K562 (cell line): ENCODE measurements at regions not wholly inside any gene's neighbourhood (a gene's known extent, or its start where the extent isn't known, plus 50 kb on each side); places are given as distances from the start of the nearest gene placed in this dataset.

ENCODE experiments used
- ATAC-seq: fragments of 200-7000 bp; cut with Tn5 transposase; 3 replicates; pipeline ENCODE4 v1.9.1; 2020; ENCODE audit warnings: moderate library complexity
- BruUV-seq: library from RNA; stranded (reverse); fragments of 400-500 nt; replicated peaks from 2 replicates; lab custom pipeline; 2021; lab: Mats Ljungman, UMichigan
- CTCF ChIA-PET: fragments of 300-600 bp; formaldehyde crosslinking; extraction: SDS; loops from one replicate; lab custom pipeline; 2021; ENCODE audit warnings: low intra/inter-chr PET ratio; lab: Yijun Ruan, JAX
- POLR2A ChIA-PET: fragments of 300-600, 350-650 bp; sonication (Branson Sonifier 250); formaldehyde crosslinking; extraction: SDS; loops from one replicate; lab custom pipeline; 2021; ENCODE audit warnings: antibody characterized with exemption, inconsistent platforms; lab: Yijun Ruan, JAX
- DNase-seq, 4 experiments: peaks; one replicate each; pipeline versions ENCODE4 v3.0.0 to v3.0.0-alpha.2; 2011 to 2018; ENCODE audit warnings: low spot score in 3 of 4, mixed read lengths in 3 of 4; ENCODE audit errors: extremely low read depth in 1 of 4
- FAIRE-seq: peaks from 2 replicates; lab custom pipeline; 2011; peaks lifted over from hg19 to GRCh38; lab: Jason Lieb, UNC
- H2AFZ ChIP-seq: 2 replicates; pipeline ENCODE4 v1.6.0; 2011; ENCODE audit warnings: low read depth, low read length, control low read depth, inconsistent platforms
- H3K27ac ChIP-seq: fragments of 200-600 bp; 3 replicates; pipeline ENCODE4 v1.8.0; 2011; ENCODE audit warnings: low read depth, mild to moderate bottlenecking, control low read depth, inconsistent platforms, low read length, moderate library complexity, mixed read lengths; ENCODE audit errors: extremely low read depth
- H3K27me3 ChIP-seq, 2 experiments: fragments of 300-600 bp in 1 of 2; 2 replicates in 1 of 2; 3 replicates in 1 of 2; pipeline versions ENCODE4 v1.6.0 to v1.8.0; 2011; ENCODE audit warnings: inconsistent platforms in 2 of 2, low read length in 2 of 2, mild to moderate bottlenecking in 1 of 2, mixed read lengths in 1 of 2, moderate library complexity in 1 of 2; ENCODE audit not compliant: control insufficient read depth in 2 of 2, insufficient read depth in 2 of 2
- H3K36me3 ChIP-seq: fragments of 300-600 bp; 3 replicates; pipeline ENCODE4 v1.8.0; 2011; ENCODE audit warnings: mild to moderate bottlenecking, low read length, inconsistent platforms; ENCODE audit not compliant: control insufficient read depth, insufficient read depth
- H3K4me1 ChIP-seq, 2 experiments: fragments of 200-600 bp in 1 of 2; replicated peaks in 1 of 2; 2 replicates in 1 of 2; 3 replicates in 1 of 2; pipeline versions ENCODE4 v1.5.1 to v1.8.0; 2011; ENCODE audit warnings: inconsistent platforms in 2 of 2, low read length in 2 of 2, mild to moderate bottlenecking in 1 of 2, mixed read lengths in 1 of 2, moderate library complexity in 1 of 2; ENCODE audit not compliant: control insufficient read depth in 2 of 2, insufficient read depth in 2 of 2
- H3K4me2 ChIP-seq: 2 replicates; pipeline ENCODE4 v1.6.1; 2011; ENCODE audit warnings: low read length, control low read depth, inconsistent platforms, mixed read lengths; ENCODE audit not compliant: insufficient read depth
- H3K4me3 ChIP-seq: fragments of 200-600 bp; sonication (generic), shearing (Covaris generic); 2 replicates; pipeline ENCODE4 v1.5.1; 2016; ENCODE audit warnings: control low read depth, inconsistent platforms
- H3K79me2 ChIP-seq: fragments of 200-600 bp; 3 replicates; pipeline ENCODE4 v1.8.0; 2011; ENCODE audit warnings: low read length, inconsistent platforms; ENCODE audit not compliant: control insufficient read depth, insufficient read depth
- H3K9ac ChIP-seq, 2 experiments: 2 replicates each; pipeline versions ENCODE4 v1.6.0 to v1.6.1; 2011; ENCODE audit warnings: low read depth in 2 of 2, low read length in 2 of 2, control low read depth in 1 of 2, inconsistent platforms in 1 of 2, mild to moderate bottlenecking in 1 of 2, mixed read lengths in 1 of 2; ENCODE audit not compliant: insufficient read depth in 1 of 2
- H3K9me1 ChIP-seq: one replicate; pipeline ENCODE4 v1.6.0; 2011; ENCODE audit warnings: inconsistent platforms, mild to moderate bottlenecking, low read length, moderate library complexity; ENCODE audit not compliant: control insufficient read depth, insufficient read depth
- H3K9me3 ChIP-seq: replicated peaks from 2 replicates; pipeline ENCODE4 v1.5.1; 2011; ENCODE audit warnings: low read depth, low read length, inconsistent platforms; ENCODE audit not compliant: control insufficient read depth, insufficient read depth
- H4K20me1 ChIP-seq: replicated peaks from 2 replicates; pipeline ENCODE4 v1.6.1; 2011; ENCODE audit warnings: low read length, inconsistent platforms, mixed read lengths; ENCODE audit not compliant: control insufficient read depth, insufficient read depth
- ATF4 ChIP-seq: fragments of 450-650 bp; formaldehyde crosslinking; IDR thresholded peaks from 2 replicates; pipeline ENCODE4 v1.4.0; 2022; ENCODE audit warnings: mild to moderate bottlenecking, moderate library complexity
- EP300 ChIP-seq: IDR thresholded peaks from 2 replicates; pipeline ENCODE4 v1.6.1; 2012; ENCODE audit warnings: low read length, improper control_type of control experiment
- HDAC6 ChIP-seq: IDR thresholded peaks from 2 replicates; pipeline ENCODE4 v1.6.1; 2012; ENCODE audit warnings: low read depth, mild to moderate bottlenecking, control low read depth, inconsistent platforms, low read length, moderate library complexity
- POLR2AphosphoS5 ChIP-seq: IDR thresholded peaks from 2 replicates; pipeline ENCODE4 v1.6.1; 2011; ENCODE audit warnings: mild to moderate bottlenecking, low read depth, low read length, moderate library complexity; ENCODE audit not compliant: control insufficient read depth, insufficient read depth
- ZBTB33 ChIP-seq: sonication (generic); formaldehyde crosslinking; IDR thresholded peaks from 2 replicates; pipeline ENCODE4 v1.8.1; 2023; ENCODE audit warnings: mild to moderate bottlenecking, missing genetic modification reagents
- WGBS: fragments of 100-300 bp; shearing (Covaris generic); methylation state at CpG from one replicate; pipeline ENCODE4 v1.1.6; 2016; ENCODE audit warnings: low coverage, mixed read lengths; ENCODE audit not compliant: insufficient coverage; ENCODE audit errors: missing lambda C conversion rate; 5-methylcytosine and 5-hydroxymethylcytosine counted together
- in situ Hi-C: fragments of 300-500 bp; cut with MboI; formaldehyde crosslinking; loops from 4 replicates; pipeline ENCODE4 v1.15.0; 2018; ENCODE audit warnings: inconsistent platforms, mixed read lengths
- intact Hi-C: fragments of 100-400 bp; cut with micrococcal nuclease; formaldehyde crosslinking; loops from 2 replicates; pipeline ENCODE4 v1.14.2; 2022

GRCh38 chr13:58953638-58954037, 1210.1 kb downstream of the DIAPH3 start:
- no peaks in the 10 kb centered on the region for H3K27me3 ChIP-seq
- intact Hi-C loops (no loop called here), in situ Hi-C loops (no loop called here)
- H2AFZ ChIP-seq = no peak overlapping the region
- no peak for DNase-seq
- H3K4me3 ChIP-seq = no peak overlapping the region
- no peak overlapping the region for H3K9ac ChIP-seq
- POLR2A ChIA-PET = no interaction called here
- no peaks in the 10 kb centered on the region for H3K79me2 ChIP-seq
- H3K4me1 ChIP-seq = no peaks in the 10 kb centered on the region
- no peaks in the 10 kb centered on the region for H4K20me1 ChIP-seq
- CTCF ChIA-PET = no interaction called here
- H3K4me2 ChIP-seq = no peak overlapping the region
- BruUV-seq = no TSS peak
- no peak overlapping the region for H3K27ac ChIP-seq
- H3K9me3 ChIP-seq = no peaks in the 10 kb centered on the region
- H3K9me1 ChIP-seq = no peaks in the 10 kb centered on the region
- no peaks in the 10 kb centered on the region for H3K36me3 ChIP-seq
- no peak for FAIRE-seq
- ATAC-seq = no peak
- 0% methylated on average over 1 of the region's 1 CpG for WGBS
- TF ChIP-seq ZBTB33 (no peak), POLR2AphosphoS5 (no peak), EP300 (no peak), HDAC6 (no peak), ATF4 (CRISPR knock-in tag) (no peak)
